GM18520 (cell line): ENCODE measurements at regions not wholly inside any gene's neighbourhood (a gene's known extent, or its start where the extent isn't known, plus 50 kb on each side); places are given as distances from the start of the nearest gene placed in this dataset.

Experiments used
- ATAC-seq: cut with Tn5 transposase; IDR thresholded peaks from one replicate; pipeline ENCODE4 v1.9.1; 2021; ENCODE audit not compliant: unreplicated experiment

- ATAC-seq, result no peak
These were observed 136.3 kb downstream of the FOXD1 start for GRCh38 chr5:73312146-73312871.

GRCh38 chr5:73311291-73312110 is 137.1 kb downstream of the FOXD1 start:
- ATAC-seq, result no peak

- no peak for ATAC-seq
These were observed 134.8 kb downstream of the TMEM174 start for GRCh38 chr5:73307645-73308355.

- ATAC-seq, result no peak
These were observed 133.8 kb downstream of the TMEM174 start for GRCh38 chr5:73306741-73307275.

GRCh38 chr5:73306078-73306719 is 133.2 kb downstream of the TMEM174 start:
- no peak for ATAC-seq

GRCh38 chr5:73305386-73305785 is 132.4 kb downstream of the TMEM174 start:
- ATAC-seq, result no peak

GRCh38 chr5:73304381-73304780 is 131.4 kb downstream of the TMEM174 start:
- no peak for ATAC-seq

- ATAC-seq, result no peak
These were observed 130.4 kb downstream of the TMEM174 start for GRCh38 chr5:73303148-73304079.

GRCh38 chr5:73302797-73303147 is 129.8 kb downstream of the TMEM174 start:
- ATAC-seq, result no peak

- no peak for ATAC-seq
These were observed 128.4 kb downstream of the TMEM174 start for GRCh38 chr5:73301208-73301901.

GRCh38 chr5:73300337-73301207 is 127.6 kb downstream of the TMEM174 start:
- ATAC-seq, result no peak

GRCh38 chr5:73299665-73300336 is 126.8 kb downstream of the TMEM174 start:
- ATAC-seq, result no peak

GRCh38 chr5:73298772-73299630 is 126.0 kb downstream of the TMEM174 start:
- ATAC-seq, result no peak

- ATAC-seq, result no peak
These were observed 125.3 kb downstream of the TMEM174 start for GRCh38 chr5:73298251-73298771.

- ATAC-seq, result no peak
These were observed 124.4 kb downstream of the TMEM174 start for GRCh38 chr5:73297430-73297829.

- no peak for ATAC-seq
These were observed 123.8 kb downstream of the TMEM174 start for GRCh38 chr5:73296772-73297171.

GRCh38 chr5:73295921-73296320 is 122.9 kb downstream of the TMEM174 start:
- ATAC-seq, result no peak
